ENCODE measurements at regions not wholly inside any gene's neighbourhood (a gene's known extent, or its start where the extent isn't known, plus 50 kb on each side); places are given as distances from the start of the nearest gene placed in this dataset.

GRCh38 chrX:14412686-14413085 lies 116.7 kb upstream of the GLRA2 start:
- TF ChIP-seq POLR2A (IDR thresholded peaks at IDR 0.05) (no peak), CTCF (IDR thresholded peaks at IDR 0.05) (no peak)

Data from heart left ventricle (tissue), 13 donors.